Smooth muscle cell (in vitro differentiated cells): ENCODE measurements at regions not wholly inside any gene's neighbourhood (a gene's known extent, or its start where the extent isn't known, plus 50 kb on each side); places are given as distances from the start of the nearest gene placed in this dataset.

Source experiments
- DNase-seq: peaks from one replicate; lab custom pipeline; 2025; ENCODE audit not compliant: unreplicated experiment; lab: John Stamatoyannopoulos, UW
- H2AFZ ChIP-seq: fragments of 200-600 bp; sonication (generic); 2 replicates; pipeline ENCODE4 v1.6.0; 2016; ENCODE audit warnings: antibody characterized with exemption, low read depth, mild to moderate bottlenecking
- H3F3A ChIP-seq: fragments of 200-600 bp; sonication (generic); 2 replicates; pipeline ENCODE4 v1.6.0; 2017; ENCODE audit warnings: antibody characterized with exemption, low read depth
- H3K27ac ChIP-seq: fragments of 200-600 bp; sonication (generic); 2 replicates; pipeline ENCODE4 v1.5.1; 2016; ENCODE audit warnings: low read depth, mild to moderate bottlenecking
- H3K27me3 ChIP-seq: fragments of 200-600 bp; sonication (generic); 2 replicates; pipeline ENCODE4 v1.6.1; 2016; ENCODE audit warnings: low read depth, mild to moderate bottlenecking
- H3K36me3 ChIP-seq: fragments of 200-600 bp; sonication (generic); 2 replicates; pipeline ENCODE4 v1.5.1; 2016; ENCODE audit warnings: low read depth
- H3K4me1 ChIP-seq: fragments of 200-600 bp; sonication (generic); 2 replicates; pipeline ENCODE4 v1.5.1; 2016; ENCODE audit warnings: low read depth
- H3K4me2 ChIP-seq: fragments of 200-600 bp; sonication (generic); 2 replicates; pipeline ENCODE4 v1.6.0; 2016; ENCODE audit warnings: mild to moderate bottlenecking
- H3K4me3 ChIP-seq: fragments of 200-600 bp; sonication (generic); 2 replicates; pipeline ENCODE4 v1.5.1; 2016; ENCODE audit warnings: mild to moderate bottlenecking
- H3K79me2 ChIP-seq: fragments of 200-600 bp; sonication (generic); 2 replicates; pipeline ENCODE4 v1.6.0; 2016; ENCODE audit warnings: low read depth, mild to moderate bottlenecking
- H3K9ac ChIP-seq: fragments of 200-600 bp; sonication (generic); 2 replicates; pipeline ENCODE4 v1.6.0; 2016; ENCODE audit warnings: low read depth
- H3K9me3 ChIP-seq: fragments of 200-600 bp; sonication (generic); replicated peaks from 2 replicates; pipeline ENCODE4 v1.5.1; 2016; ENCODE audit warnings: low read depth
- H4K20me1 ChIP-seq: fragments of 200-600 bp; sonication (generic); 2 replicates; pipeline ENCODE4 v1.6.0; 2016; ENCODE audit warnings: low read depth
- CTCF ChIP-seq: fragments of 200-600 bp; sonication (generic); IDR thresholded peaks from 2 replicates; pipeline ENCODE4 v1.5.1; 2017; ENCODE audit warnings: borderline replicate concordance, mild to moderate bottlenecking, antibody characterized with exemption; ENCODE audit not compliant: insufficient read depth, poor library complexity, severe bottlenecking
- WGBS: methylation state at CpG from one replicate; pipeline ENCODE4 v1.1.7; 2016; ENCODE audit warnings: low lambda C conversion rate; 5-methylcytosine and 5-hydroxymethylcytosine counted together

GRCh38 chr9:82149501-82149946 is 161.0 kb downstream of the SPATA31D1 start:
- no peak overlapping the region for H2AFZ ChIP-seq

GRCh38 chr9:82152181-82152580 is 163.6 kb downstream of the SPATA31D1 start:
- H3K4me1 ChIP-seq, result peaks cover 6% of the 10 kb centered on the region
- DNase-seq, result no peak
- H3F3A ChIP-seq, result no peaks in the 10 kb centered on the region
- no peaks in the 10 kb centered on the region for H3K9me3 ChIP-seq
- no peaks in the 10 kb centered on the region for H4K20me1 ChIP-seq
- no peak overlapping the region for H3K27ac ChIP-seq
- H3K9ac ChIP-seq, result no peak overlapping the region
- no peak overlapping the region for H3K4me3 ChIP-seq
- TF ChIP-seq CTCF, result no peak
- H3K4me2 ChIP-seq, result no peak overlapping the region
- no peaks in the 10 kb centered on the region for H3K27me3 ChIP-seq
- no peaks in the 10 kb centered on the region for H3K36me3 ChIP-seq
- H2AFZ ChIP-seq, result no peak overlapping the region
- H3K79me2 ChIP-seq, result no peaks in the 10 kb centered on the region
- 88% methylated on average over 1 of the region's 1 CpG for WGBS

More at GRCh38 chr9:82149501-82149946, 161.0 kb downstream of the SPATA31D1 start:
- H3K27ac ChIP-seq, result no peak overlapping the region
- peak overlapping the region; percentile 57 for H3K4me2 ChIP-seq
- 58% methylated on average over 4 of the region's 4 CpGs for WGBS
- no peak for TF ChIP-seq CTCF
- peaks cover 6% of the 10 kb centered on the region for H3K4me1 ChIP-seq
- DNase-seq, result no peak
- no peaks in the 10 kb centered on the region for H4K20me1 ChIP-seq
- no peaks in the 10 kb centered on the region for H3K9me3 ChIP-seq
- H3K36me3 ChIP-seq, result no peaks in the 10 kb centered on the region
- no peaks in the 10 kb centered on the region for H3K79me2 ChIP-seq
- H3K4me3 ChIP-seq, result no peak overlapping the region
- no peaks in the 10 kb centered on the region for H3F3A ChIP-seq
- no peaks in the 10 kb centered on the region for H3K27me3 ChIP-seq
- H3K9ac ChIP-seq, result no peak overlapping the region

- no peak overlapping the region for H3K27ac ChIP-seq
- no peaks in the 10 kb centered on the region for H3K79me2 ChIP-seq
- H3K4me3 ChIP-seq, result no peak overlapping the region
- TF ChIP-seq CTCF, result no peak
- H3K27me3 ChIP-seq, result no peaks in the 10 kb centered on the region
- no peaks in the 10 kb centered on the region for H3K9me3 ChIP-seq
- no peak overlapping the region for H3K4me2 ChIP-seq
- DNase-seq, result no peak
- H3F3A ChIP-seq, result no peaks in the 10 kb centered on the region
- H3K36me3 ChIP-seq, result no peaks in the 10 kb centered on the region
- no peak overlapping the region for H3K9ac ChIP-seq
- H2AFZ ChIP-seq, result peak overlapping the region; percentile 17
- H3K4me1 ChIP-seq, result peaks cover 6% of the 10 kb centered on the region
- no peaks in the 10 kb centered on the region for H4K20me1 ChIP-seq
Observed at GRCh38 chr9:82153032-82153431, 164.5 kb downstream of the SPATA31D1 start.

- TF ChIP-seq CTCF, result no peak
- Histone ChIP-seq H3K27ac (no peak overlapping the region), H4K20me1 (no peaks in the 10 kb centered on the region), H3F3A (no peaks in the 10 kb centered on the region), H3K27me3 (no peaks in the 10 kb centered on the region), H3K4me3 (no peak overlapping the region), H2AFZ (no peak overlapping the region), H3K36me3 (no peaks in the 10 kb centered on the region), H3K4me1 (peaks cover 13% of the 10 kb centered on the region), H3K9ac (no peak overlapping the region), H3K4me2 (no peak overlapping the region), H3K9me3 (no peaks in the 10 kb centered on the region), H3K79me2 (no peaks in the 10 kb centered on the region)
- WGBS, result 96% methylated on average over 2 of the region's 2 CpGs
- no peak for DNase-seq
Observed at GRCh38 chr9:82154573-82154972, 166.0 kb downstream of the SPATA31D1 start.
